Keratinocyte (primary cell): ENCODE measurements at regions not wholly inside any gene's neighbourhood (a gene's known extent, or its start where the extent isn't known, plus 50 kb on each side); places are given as distances from the start of the nearest gene placed in this dataset.

Source experiments
- DNase-seq: peaks from one replicate; pipeline ENCODE4 v3.0.0-alpha.2; 2011; ENCODE audit warnings: low read depth, missing footprints, low spot score
- FAIRE-seq: peaks from 2 replicates; lab custom pipeline; 2011; peaks lifted over from hg19 to GRCh38; lab: Jason Lieb, UNC
- H2AFZ ChIP-seq: 2 replicates; pipeline ENCODE4 v1.6.0; 2012; ENCODE audit warnings: low read length, control low read depth, inconsistent platforms; ENCODE audit not compliant: control insufficient read depth
- H3K27ac ChIP-seq: 2 replicates; pipeline ENCODE4 v1.5.1; 2011; ENCODE audit warnings: low read length; ENCODE audit not compliant: control insufficient read depth, insufficient read depth
- H3K27me3 ChIP-seq: 3 replicates; pipeline ENCODE4 v1.6.0; 2011; ENCODE audit warnings: low read length; ENCODE audit not compliant: control insufficient read depth, insufficient read depth; ENCODE audit errors: extremely low read depth
- H3K36me3 ChIP-seq, 2 experiments: 2 replicates in 1 of 2; 3 replicates in 1 of 2; pipeline ENCODE4 v1.5.1; 2011; ENCODE audit warnings: low read length in 2 of 2, mild to moderate bottlenecking in 1 of 2; ENCODE audit not compliant: control insufficient read depth in 2 of 2, insufficient read depth in 2 of 2; ENCODE audit errors: extremely low read depth in 1 of 2
- H3K4me1 ChIP-seq: 3 replicates; pipeline ENCODE4 v1.5.1; 2011; ENCODE audit warnings: low read length; ENCODE audit not compliant: control insufficient read depth, insufficient read depth; ENCODE audit errors: extremely low read depth
- H3K4me2 ChIP-seq: 3 replicates; pipeline ENCODE4 v1.6.0; 2011; ENCODE audit warnings: low read depth, low read length; ENCODE audit not compliant: control insufficient read depth, insufficient read depth; ENCODE audit errors: extremely low read depth
- H3K4me3 ChIP-seq, 3 experiments: fragments of 200-600 bp in 1 of 3; sonication (generic) in 1 of 3; 2 replicates in 2 of 3; 3 replicates in 1 of 3; pipeline ENCODE4 v1.5.1; 2011 to 2016; ENCODE audit warnings: low read length in 3 of 3, mild to moderate bottlenecking in 3 of 3, control low read depth in 2 of 3, inconsistent platforms in 1 of 3, low read depth in 1 of 3, mixed read lengths in 1 of 3, mixed run types in 1 of 3, moderate library complexity in 1 of 3; ENCODE audit not compliant: control insufficient read depth in 2 of 3, insufficient read depth in 2 of 3; ENCODE audit errors: extremely low read depth in 1 of 3
- H3K79me2 ChIP-seq: 2 replicates; pipeline ENCODE4 v1.6.0; 2012; ENCODE audit warnings: low read length; ENCODE audit not compliant: control insufficient read depth, insufficient read depth
- H3K9ac ChIP-seq: 3 replicates; pipeline ENCODE4 v1.6.0; 2011; ENCODE audit warnings: low read length; ENCODE audit not compliant: control insufficient read depth, insufficient read depth; ENCODE audit errors: extremely low read depth
- H3K9me1 ChIP-seq: 3 replicates; pipeline ENCODE4 v1.6.0; 2011; ENCODE audit warnings: low read length; ENCODE audit not compliant: control insufficient read depth, insufficient read depth; ENCODE audit errors: extremely low read depth
- H3K9me3 ChIP-seq: 2 replicates; pipeline ENCODE4 v1.5.1; 2012; ENCODE audit warnings: low read depth, low read length; ENCODE audit not compliant: control insufficient read depth
- H4K20me1 ChIP-seq: 3 replicates; pipeline ENCODE4 v1.6.0; 2011; ENCODE audit warnings: low read length; ENCODE audit not compliant: control insufficient read depth, insufficient read depth; ENCODE audit errors: extremely low read depth
- CTCF ChIP-seq, 3 experiments: IDR thresholded peaks in 1 of 3; conservative IDR thresholded peaks in 1 of 3; optimal IDR thresholded peaks in 1 of 3; 2 replicates in 2 of 3; 3 replicates in 1 of 3; pipeline versions ENCODE3 to v1.5.1; 2011; ENCODE audit warnings: low read length in 3 of 3, mild to moderate bottlenecking in 3 of 3, moderate library complexity in 2 of 3, control low read depth in 1 of 3, inconsistent platforms in 1 of 3; ENCODE audit not compliant: insufficient read depth in 2 of 3; ENCODE audit errors: extremely low read depth in 1 of 3
- EZH2 ChIP-seq: IDR thresholded peaks from one replicate; pipeline ENCODE4 v1.6.1; 2012; ENCODE audit warnings: inconsistent platforms, mild to moderate bottlenecking, low read length, moderate library complexity
- dilution Hi-C: fragments of 300-500 bp; cut with MboI; formaldehyde crosslinking; loops from one replicate; pipeline ENCODE4 v1.7.0; 2020; ENCODE audit warnings: low sequenced_read_pairs; ENCODE audit not compliant: extremely low pct_ligation_motif_present

GRCh38 chr5:13063088-13063487 lies 881.4 kb downstream of the DNAH5 start:
- Histone ChIP-seq H3K4me1 (no peaks in the 10 kb centered on the region), H3K9me1 (no peaks in the 10 kb centered on the region), H3K36me3 (no peaks in the 10 kb centered on the region), H3K79me2 (no peaks in the 10 kb centered on the region), H3K27me3 (no peaks in the 10 kb centered on the region), H2AFZ (no peak overlapping the region), H3K4me3 (no peak overlapping the region), H4K20me1 (no peaks in the 10 kb centered on the region), H3K9ac (no peak overlapping the region), H3K27ac (no peak overlapping the region), H3K4me2 (no peak overlapping the region), H3K9me3 (no peaks in the 10 kb centered on the region)
- DNase-seq (no peak), FAIRE-seq (no peak)
- no peak for TF ChIP-seq CTCF (optimal IDR thresholded peaks at IDR 0.05 in 1 of 3, IDR thresholded peaks at IDR 0.05 in 1 of 3, conservative IDR thresholded peaks at IDR 0.05 in 1 of 3; ENCODE audit: extremely low read depth in 1 of 3, insufficient read depth in 2 of 3, low read length in 3 of 3)
- no peak for TF ChIP-seq EZH2
- dilution Hi-C loops = no loop called here

- no peak for FAIRE-seq
- no peaks in the 10 kb centered on the region for H3K9me3 ChIP-seq
Observed at GRCh38 chr5:13045897-13046551, 898.5 kb downstream of the DNAH5 start.

More at GRCh38 chr5:13045897-13046551, 898.5 kb downstream of the DNAH5 start:
- H3K27ac ChIP-seq = no peak overlapping the region
- dilution Hi-C loops = no loop called here
- no peak overlapping the region for H3K9ac ChIP-seq
- H3K4me3 ChIP-seq = no peak overlapping the region
- H3K36me3 ChIP-seq = no peaks in the 10 kb centered on the region
- H3K9me1 ChIP-seq = no peaks in the 10 kb centered on the region
- no peak overlapping the region for H2AFZ ChIP-seq
- H4K20me1 ChIP-seq = no peaks in the 10 kb centered on the region
- TF ChIP-seq EZH2 (no peak), CTCF (optimal IDR thresholded peaks at IDR 0.05 in 1 of 3, IDR thresholded peaks at IDR 0.05 in 1 of 3, conservative IDR thresholded peaks at IDR 0.05 in 1 of 3; ENCODE audit: extremely low read depth in 1 of 3, insufficient read depth in 2 of 3, low read length in 3 of 3) (no peak)
- no peak for DNase-seq
- no peak overlapping the region for H3K4me2 ChIP-seq
- no peaks in the 10 kb centered on the region for H3K27me3 ChIP-seq
- H3K4me1 ChIP-seq = no peaks in the 10 kb centered on the region
- no peaks in the 10 kb centered on the region for H3K79me2 ChIP-seq
